ENCODE measurements at regions not wholly inside any gene's neighbourhood (a gene's known extent, or its start where the extent isn't known, plus 50 kb on each side); places are given as distances from the start of the nearest gene placed in this dataset.

- no peaks in the 10 kb centered on the region for H3K36me3 ChIP-seq (replicated peaks in 1 of 2; ENCODE audit: control insufficient read depth in 1 of 2, insufficient read depth in 2 of 2, low read length in 2 of 2)
- peaks cover 2 to 17% (median 8%) of the 10 kb centered on the region in 7 donors for H3K9me3 Mint-ChIP-seq
- no peak overlapping the region for H3K4me2 ChIP-seq (replicated peaks; ENCODE audit: extremely low read depth, low read length, poor library complexity, severe bottlenecking)
- H3K27me3 ChIP-seq (ENCODE audit: control insufficient read depth in 2 of 2, insufficient read depth in 2 of 2, low read length in 2 of 2) = peaks cover 0 to 13% of the 10 kb centered on the region in 2 donors
- no CpG with 5 or more reads among the region's 1 CpG for WGBS (ENCODE audit: insufficient coverage)
- no peaks in the 10 kb centered on the region for H3K79me2 ChIP-seq (ENCODE audit: insufficient read depth, low read length)
- H3K9me3 ChIP-seq (replicated peaks in 1 of 2; ENCODE audit: control insufficient read depth in 1 of 2, insufficient read depth in 1 of 2, low read length in 2 of 2) = peaks cover 0 to 7% of the 10 kb centered on the region in 2 donors
- no peak overlapping the region for H3K4me3 Mint-ChIP-seq
- TF ChIP-seq CTCF (IDR thresholded peaks at IDR 0.05) = no peak
- H3K4me3 ChIP-seq (replicated peaks in 1 of 3; ENCODE audit: low read depth in 2 of 3, low read length in 3 of 3) = no peak overlapping the region
- no peak for DNase-seq
- peaks cover 2 to 6% (median 6%) of the 10 kb centered on the region in 3 donors for H3K27me3 Mint-ChIP-seq (ENCODE audit: low read depth in 3 of 3)
- H3K27ac Mint-ChIP-seq = no peak overlapping the region
- H3K9ac ChIP-seq (ENCODE audit: insufficient read depth, low read length, poor library complexity, severe bottlenecking) = no peak overlapping the region
- H4K20me1 ChIP-seq (ENCODE audit: insufficient read depth, low read length) = no peaks in the 10 kb centered on the region
- H3K4me1 ChIP-seq (ENCODE audit: control insufficient read depth in 1 of 2, insufficient read depth in 2 of 2, low read length in 2 of 2) = no peaks in the 10 kb centered on the region
- H3K4me1 Mint-ChIP-seq = no peaks in the 10 kb centered on the region
- no peak overlapping the region for H2AFZ ChIP-seq (ENCODE audit: insufficient read depth, low read depth, low read length, poor library complexity, severe bottlenecking)
- no peaks in the 10 kb centered on the region for H3K36me3 Mint-ChIP-seq
- H3K27ac ChIP-seq (ENCODE audit: low read depth in 1 of 2, low read length in 2 of 2) = no peak overlapping the region
- intact Hi-C loops (cut with micrococcal nuclease) = no loop called here
These were observed 68.7 kb upstream of the CD5L start for GRCh38 chr1:157910270-157910669.

- Histone ChIP-seq H3K9ac (ENCODE audit: insufficient read depth, low read length, poor library complexity, severe bottlenecking) (no peak overlapping the region), H3K36me3 (replicated peaks in 1 of 2; ENCODE audit: control insufficient read depth in 1 of 2, insufficient read depth in 2 of 2, low read length in 2 of 2) (no peaks in the 10 kb centered on the region), H3K4me2 (replicated peaks; ENCODE audit: extremely low read depth, low read length, poor library complexity, severe bottlenecking) (no peak overlapping the region), H3K79me2 (ENCODE audit: insufficient read depth, low read length) (no peaks in the 10 kb centered on the region), H3K4me3 (replicated peaks in 1 of 3; ENCODE audit: low read depth in 2 of 3, low read length in 3 of 3) (no peak overlapping the region), H3K27ac (ENCODE audit: low read depth in 1 of 2, low read length in 2 of 2) (no peak overlapping the region), H3K4me1 (ENCODE audit: control insufficient read depth in 1 of 2, insufficient read depth in 2 of 2, low read length in 2 of 2) (no peaks in the 10 kb centered on the region), H3K9me3 (replicated peaks in 1 of 2; ENCODE audit: control insufficient read depth in 1 of 2, insufficient read depth in 1 of 2, low read length in 2 of 2) (no peaks in the 10 kb centered on the region), H4K20me1 (ENCODE audit: insufficient read depth, low read length) (no peaks in the 10 kb centered on the region), H3K27me3 (ENCODE audit: control insufficient read depth in 2 of 2, insufficient read depth in 2 of 2, low read length in 2 of 2) (peaks cover 8 to 15% of the 10 kb centered on the region in 2 donors), H2AFZ (ENCODE audit: insufficient read depth, low read depth, low read length, poor library complexity, severe bottlenecking) (no peak overlapping the region)
- H3K27ac Mint-ChIP-seq = no peak overlapping the region
- peaks cover 2 to 10% (median 3%) of the 10 kb centered on the region in 7 donors for H3K9me3 Mint-ChIP-seq
- H3K4me3 Mint-ChIP-seq = peak overlapping the region in 1 of 2 donors; percentile 6
- no CpG with 5 or more reads among the region's 3 CpGs for WGBS (ENCODE audit: insufficient coverage)
- DNase-seq = no peak
- no peak for TF ChIP-seq CTCF (IDR thresholded peaks at IDR 0.05)
- H3K27me3 Mint-ChIP-seq (ENCODE audit: low read depth in 3 of 3) = peaks cover 14 to 18% (median 16%) of the 10 kb centered on the region in 3 donors
- intact Hi-C loops (cut with micrococcal nuclease) = no loop called here
- no peaks in the 10 kb centered on the region for H3K36me3 Mint-ChIP-seq
- no peaks in the 10 kb centered on the region for H3K4me1 Mint-ChIP-seq
These were observed 74.3 kb upstream of the CD5L start for GRCh38 chr1:157915859-157916258.
